GM12891 (cell line): ENCODE measurements at regions not wholly inside any gene's neighbourhood (a gene's known extent, or its start where the extent isn't known, plus 50 kb on each side); places are given as distances from the start of the nearest gene placed in this dataset.

Source experiments
- PAX5 ChIP-seq: IDR thresholded peaks from 2 replicates; pipeline ENCODE4 v1.6.1; 2011; ENCODE audit warnings: low read length, moderate library complexity, mild to moderate bottlenecking; ENCODE audit not compliant: insufficient read depth, severe bottlenecking
- POLR2A ChIP-seq: IDR thresholded peaks from 2 replicates; pipeline ENCODE4 v1.6.1; 2011; ENCODE audit warnings: low read depth, low read length, control low read depth
- POLR2AphosphoS5 ChIP-seq: IDR thresholded peaks from 2 replicates; pipeline ENCODE4 v1.6.1; 2011; ENCODE audit warnings: low read depth, low read length, control low read depth
- POU2F2 ChIP-seq: IDR thresholded peaks from 2 replicates; pipeline ENCODE4 v1.6.1; 2011; ENCODE audit warnings: low read depth, mild to moderate bottlenecking, control low read depth, low read length, moderate library complexity
- SPI1 ChIP-seq: IDR thresholded peaks from 2 replicates; pipeline ENCODE4 v1.6.1; 2011; ENCODE audit warnings: low read depth, low read length, control low read depth
- TAF1 ChIP-seq: IDR thresholded peaks from 2 replicates; pipeline ENCODE4 v1.6.1; 2011; ENCODE audit warnings: low read depth, low read length, control low read depth

DNA sequence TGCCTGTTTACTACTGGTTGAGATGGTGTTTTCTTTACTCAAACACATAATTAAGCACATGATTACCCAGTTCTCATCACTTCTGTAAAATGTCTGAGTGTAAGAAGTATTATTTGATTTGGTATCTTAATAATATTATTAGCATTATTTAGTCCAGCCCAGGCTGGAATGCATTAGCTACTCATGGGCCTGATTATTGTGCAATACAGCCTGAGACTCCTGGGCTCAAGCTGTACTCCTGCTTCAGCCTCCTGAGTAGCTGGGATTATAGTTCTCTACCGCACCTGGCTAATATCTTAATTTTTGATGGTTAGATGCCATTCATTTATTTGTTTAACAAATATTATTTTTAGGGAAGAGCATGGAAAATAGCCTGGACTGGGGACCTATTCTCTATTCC lies 197.6 kb upstream of the MC4R start:
- TF ChIP-seq TAF1 (no peak), POLR2A (no peak), POLR2AphosphoS5 (no peak), PAX5 (no peak), SPI1 (no peak), POU2F2 (no peak)
